Heart left ventricle (tissue), 13 donors: ENCODE measurements at regions not wholly inside any gene's neighbourhood (a gene's known extent, or its start where the extent isn't known, plus 50 kb on each side); places are given as distances from the start of the nearest gene placed in this dataset.

Source experiments
- POLR2A ChIP-seq, 2 donors: fragments of 450-650 bp; IDR thresholded peaks; one replicate each; pipeline ENCODE4 v1.6.1; 2017; ENCODE audit warnings: antibody characterized with exemption in 2 of 2, mild to moderate bottlenecking in 2 of 2, moderate library complexity in 2 of 2
- TF ChIP-seq, protein P1 (sequence below), 12 donors: fragments of 200-600 bp; sonication (generic) in 4 of 12; IDR thresholded peaks; one replicate each; pipeline versions ENCODE4 v1.5.0 to v1.8.0; 2018 to 2022; ENCODE audit warnings: antibody characterized with exemption in 12 of 12, mild to moderate bottlenecking in 5 of 12
- donor health status: ischemic (EF 13 %, LVEDD 7.1; RV severe dilation, severe dysfunction).
- donor health status: DM: no; HTN: yes; CAD: no.
- donor health status: DM: no; HTN: no; CAD: no.
- donor health status: ischemic (EF 25% LVEDD 6.9; RV normal size, moderate dysfunction).
- donor health status: ischemic (EF 25% LVEDD 5.7; RV mildly dilated, moderate dysfunction).
- donor health status: ischemic (EF 35%, LVEDD 5.7; RV mildly dilated, moderate dysfunction).
- donor health status: nonischemic (EF 11% LVEDD 7.7; RV severe dilation, severe dysfunction).
- donor health status: DM: yes; HTN: yes; CAD: no.
- donor health status: PGD.
- donor health status: ischemic (EF 29% LVEDD 5.4; RV normal size, mild dysfunction).
- donor health status: nonischemic (EF 23%, LVEDD 6.1; RV moderate dilation, normal function).

DNA sequence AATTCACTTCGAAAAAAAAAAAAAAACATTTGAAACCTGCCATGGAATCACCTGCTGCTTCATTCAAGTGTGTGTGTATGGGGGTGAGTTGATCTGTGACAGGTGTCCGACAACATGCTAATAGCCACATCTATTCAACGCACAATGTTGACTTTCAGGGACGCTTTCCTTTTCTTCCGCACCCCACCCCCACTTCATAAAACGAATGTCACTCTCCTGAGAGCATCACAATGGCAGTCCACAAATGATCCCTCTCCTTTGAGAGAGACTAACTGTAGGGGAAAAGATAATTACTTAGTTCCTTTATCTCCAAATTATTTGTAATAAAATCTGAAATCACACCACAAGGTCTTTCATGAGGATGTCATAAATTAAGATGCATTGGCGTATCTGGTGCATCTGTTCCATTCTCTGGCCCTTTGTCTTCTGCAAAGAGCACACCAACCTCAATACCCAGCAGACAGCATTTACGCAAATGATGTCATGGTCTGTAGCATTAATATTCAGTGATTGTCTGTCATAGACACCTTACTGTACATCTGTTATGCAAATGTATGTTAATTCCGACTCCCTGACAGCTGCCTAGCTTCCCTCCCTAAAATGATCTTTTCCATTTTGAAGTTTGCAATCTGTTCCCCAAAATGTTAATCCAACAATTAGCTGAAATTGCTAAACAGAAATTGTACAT, 640.0 kb upstream of the BOD1L1 start:
- TF ChIP-seq, protein P1, sequence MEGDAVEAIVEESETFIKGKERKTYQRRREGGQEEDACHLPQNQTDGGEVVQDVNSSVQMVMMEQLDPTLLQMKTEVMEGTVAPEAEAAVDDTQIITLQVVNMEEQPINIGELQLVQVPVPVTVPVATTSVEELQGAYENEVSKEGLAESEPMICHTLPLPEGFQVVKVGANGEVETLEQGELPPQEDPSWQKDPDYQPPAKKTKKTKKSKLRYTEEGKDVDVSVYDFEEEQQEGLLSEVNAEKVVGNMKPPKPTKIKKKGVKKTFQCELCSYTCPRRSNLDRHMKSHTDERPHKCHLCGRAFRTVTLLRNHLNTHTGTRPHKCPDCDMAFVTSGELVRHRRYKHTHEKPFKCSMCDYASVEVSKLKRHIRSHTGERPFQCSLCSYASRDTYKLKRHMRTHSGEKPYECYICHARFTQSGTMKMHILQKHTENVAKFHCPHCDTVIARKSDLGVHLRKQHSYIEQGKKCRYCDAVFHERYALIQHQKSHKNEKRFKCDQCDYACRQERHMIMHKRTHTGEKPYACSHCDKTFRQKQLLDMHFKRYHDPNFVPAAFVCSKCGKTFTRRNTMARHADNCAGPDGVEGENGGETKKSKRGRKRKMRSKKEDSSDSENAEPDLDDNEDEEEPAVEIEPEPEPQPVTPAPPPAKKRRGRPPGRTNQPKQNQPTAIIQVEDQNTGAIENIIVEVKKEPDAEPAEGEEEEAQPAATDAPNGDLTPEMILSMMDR (IDR thresholded peaks at IDR 0.05): no peak
- no peak for TF ChIP-seq POLR2A (IDR thresholded peaks at IDR 0.05)
